MCF 10A (cell line): ENCODE measurements at regions not wholly inside any gene's neighbourhood (a gene's known extent, or its start where the extent isn't known, plus 50 kb on each side); places are given as distances from the start of the nearest gene placed in this dataset.

Experiments
- BruUV-seq: library from RNA; stranded (reverse); fragments of 400-500 nt; replicated peaks from 2 replicates; lab custom pipeline; 2021; lab: Mats Ljungman, UMichigan
- CTCF ChIA-PET: fragments of 300-600 bp; sonication (Branson Sonifier 250); formaldehyde crosslinking; extraction: SDS; loops from one replicate; lab custom pipeline; 2021; ENCODE audit warnings: antibody characterized with exemption, inconsistent platforms; lab: Yijun Ruan, JAX
- POLR2A ChIA-PET: fragments of 300-600, 350-650 bp; sonication (Branson Sonifier 250); formaldehyde crosslinking; extraction: SDS; loops from one replicate; lab custom pipeline; 2020; ENCODE audit warnings: antibody characterized with exemption, inconsistent platforms; lab: Yijun Ruan, JAX
- DNase-seq: peaks from one replicate; pipeline ENCODE4 v3.0.0-alpha.2; 2018; ENCODE audit not compliant: unreplicated experiment
- H3K27ac Mint-ChIP-seq: one replicate; pipeline ENCODE4 v1.8.0; 2022; ENCODE audit warnings: mild to moderate bottlenecking, low read depth, mixed read lengths; ENCODE audit not compliant: unreplicated experiment
- H3K27me3 Mint-ChIP-seq: one replicate; pipeline ENCODE4 v1.8.0; 2022; ENCODE audit warnings: mixed read lengths; ENCODE audit not compliant: insufficient read depth, unreplicated experiment
- H3K36me3 Mint-ChIP-seq: one replicate; pipeline ENCODE4 v1.8.0; 2022; ENCODE audit warnings: mild to moderate bottlenecking, moderate library complexity, mixed read lengths; ENCODE audit not compliant: insufficient read depth, unreplicated experiment
- H3K4me1 Mint-ChIP-seq: one replicate; pipeline ENCODE4 v1.8.0; 2022; ENCODE audit warnings: mixed read lengths; ENCODE audit not compliant: insufficient read depth, unreplicated experiment
- H3K4me3 Mint-ChIP-seq: one replicate; pipeline ENCODE4 v1.8.0; 2022; ENCODE audit warnings: mild to moderate bottlenecking, moderate library complexity, mixed read lengths; ENCODE audit not compliant: unreplicated experiment
- H3K9me3 Mint-ChIP-seq: one replicate; pipeline ENCODE4 v1.8.0; 2022; ENCODE audit warnings: mixed read lengths; ENCODE audit not compliant: unreplicated experiment
- CTCF ChIP-seq: fragments of 200-600 bp; IDR thresholded peaks from one replicate; pipeline ENCODE4 v1.8.0; 2022; ENCODE audit warnings: antibody characterized with exemption, mild to moderate bottlenecking; ENCODE audit not compliant: unreplicated experiment
- intact Hi-C: fragments of 100-400 bp; cut with micrococcal nuclease; formaldehyde crosslinking; loops from 2 replicates; pipeline ENCODE4 v1.14.1; 2022

GRCh38 chr9:88307136-88307535, 81.1 kb upstream of the SPIN1 start:
- Mint-ChIP-seq H3K36me3 (no peaks in the 10 kb centered on the region), H3K9me3 (no peaks in the 10 kb centered on the region), H3K4me1 (no peaks in the 10 kb centered on the region), H3K27ac (no peak overlapping the region), H3K27me3 (peaks cover 29% of the 10 kb centered on the region), H3K4me3 (no peak overlapping the region)
- no TSS peak for BruUV-seq
- DNase-seq = no peak
- no peak for TF ChIP-seq CTCF
- CTCF ChIA-PET = no interaction called here
- intact Hi-C loops = no loop called here
- POLR2A ChIA-PET = no interaction called here

GRCh38 chr9:88303721-88304451, 84.4 kb upstream of the SPIN1 start:
- CTCF ChIA-PET = no interaction called here
- H3K36me3 Mint-ChIP-seq = no peaks in the 10 kb centered on the region
- H3K9me3 Mint-ChIP-seq = no peaks in the 10 kb centered on the region
- TF ChIP-seq CTCF = no peak
- POLR2A ChIA-PET = no interaction called here
- H3K4me3 Mint-ChIP-seq = no peak overlapping the region
- H3K27me3 Mint-ChIP-seq = peaks cover 29% of the 10 kb centered on the region
- H3K4me1 Mint-ChIP-seq = no peaks in the 10 kb centered on the region
- no peak for DNase-seq
- no TSS peak for BruUV-seq
- intact Hi-C loops = no loop called here
- H3K27ac Mint-ChIP-seq = no peak overlapping the region

- H3K27me3 Mint-ChIP-seq = peaks cover 29% of the 10 kb centered on the region
- no peaks in the 10 kb centered on the region for H3K4me1 Mint-ChIP-seq
- CTCF ChIA-PET = interaction anchor here (0.8 kb wide), 1 partner anchor 155 kb away, joined by 4 read pairs; no protein-coding TSS in a partner anchor
- POLR2A ChIA-PET = no interaction called here
- BruUV-seq = no TSS peak
- H3K27ac Mint-ChIP-seq = no peak overlapping the region
- intact Hi-C loops = no loop called here
- no peak overlapping the region for H3K4me3 Mint-ChIP-seq
- no peak for TF ChIP-seq CTCF
- no peak for DNase-seq
- H3K9me3 Mint-ChIP-seq = no peaks in the 10 kb centered on the region
- no peaks in the 10 kb centered on the region for H3K36me3 Mint-ChIP-seq
These were observed 85.5 kb upstream of the SPIN1 start for GRCh38 chr9:88302579-88303324.

- no peaks in the 10 kb centered on the region for H3K4me1 Mint-ChIP-seq
- no peak for TF ChIP-seq CTCF
- POLR2A ChIA-PET = no interaction called here
- H3K4me3 Mint-ChIP-seq = no peak overlapping the region
- intact Hi-C loops = no loop called here
- no peaks in the 10 kb centered on the region for H3K9me3 Mint-ChIP-seq
- CTCF ChIA-PET = no interaction called here
- peaks cover 29% of the 10 kb centered on the region for H3K27me3 Mint-ChIP-seq
- no peak overlapping the region for H3K27ac Mint-ChIP-seq
- BruUV-seq = no TSS peak
- DNase-seq = no peak
- H3K36me3 Mint-ChIP-seq = no peaks in the 10 kb centered on the region
These were observed 87.7 kb upstream of the SPIN1 start for GRCh38 chr9:88300556-88300955.
